ENCODE measurements at regions not wholly inside any gene's neighbourhood (a gene's known extent, or its start where the extent isn't known, plus 50 kb on each side); places are given as distances from the start of the nearest gene placed in this dataset.

GRCh38 chr12:34352098-34352497, 329.8 kb downstream of the ALG10 start:
- ATAC-seq = no peak
- Histone ChIP-seq H3K4me3 (no peak overlapping the region), H3K4me1 (no peaks in the 10 kb centered on the region), H3K36me3 (no peaks in the 10 kb centered on the region), H3K27ac (no peak overlapping the region), H3K9me3 (peaks cover 0 to 96% (median 0%) of the 10 kb centered on the region in 11 donors), H3K27me3 (peaks cover 0 to 91% (median 26%) of the 10 kb centered on the region in 7 donors)
- WGBS, 2 donors = 53% methylated on average over 23 of the region's 23 CpGs
- intact Hi-C loops (cut with DNase I) = no loop called here
- no peak for DNase-seq
- no peak for TF ChIP-seq CTCF (IDR thresholded peaks at IDR 0.05)

GRCh38 chr12:34354239-34355200, 332.2 kb downstream of the ALG10 start:
- DNase-seq (no peak), ATAC-seq (no peak)
- H3K9me3 ChIP-seq = peaks cover 0 to 96% (median 0%) of the 10 kb centered on the region in 11 donors
- no peaks in the 10 kb centered on the region for H3K4me1 ChIP-seq
- H3K27ac ChIP-seq = no peak overlapping the region
- WGBS, 2 donors = 57 to 67% methylated on average over 55 of the region's 55 CpGs
- no peaks in the 10 kb centered on the region for H3K36me3 ChIP-seq
- TF ChIP-seq CTCF (IDR thresholded peaks at IDR 0.05) = no peak
- peaks cover 0 to 89% (median 29%) of the 10 kb centered on the region in 7 donors for H3K27me3 ChIP-seq
- no peak overlapping the region for H3K4me3 ChIP-seq
- intact Hi-C loops (cut with DNase I) = no loop called here

- no peak overlapping the region for H3K27ac ChIP-seq
- H3K36me3 ChIP-seq = no peaks in the 10 kb centered on the region
- intact Hi-C loops (cut with DNase I) = no loop called here
- DNase-seq (no peak), ATAC-seq (no peak)
- peaks cover 0 to 95% (median 0%) of the 10 kb centered on the region in 11 donors for H3K9me3 ChIP-seq
- no peak overlapping the region for H3K4me3 ChIP-seq
- peaks cover 0 to 80% (median 30%) of the 10 kb centered on the region in 7 donors for H3K27me3 ChIP-seq
- 63 to 72% methylated on average over 39 of the region's 39 CpGs for WGBS, 2 donors
- TF ChIP-seq CTCF (IDR thresholded peaks at IDR 0.05) = no peak
- no peaks in the 10 kb centered on the region for H3K4me1 ChIP-seq
Measured at GRCh38 chr12:34356233-34356987, 334.1 kb downstream of the ALG10 start.

GRCh38 chr12:34357791-34358190, 335.5 kb downstream of the ALG10 start:
- no peak for DNase-seq
- no peak for ATAC-seq
- Histone ChIP-seq H3K27me3 (peaks cover 0 to 70% (median 23%) of the 10 kb centered on the region in 7 donors), H3K36me3 (no peaks in the 10 kb centered on the region), H3K4me1 (no peaks in the 10 kb centered on the region), H3K4me3 (no peak overlapping the region), H3K9me3 (peaks cover 0 to 94% (median 0%) of the 10 kb centered on the region in 11 donors), H3K27ac (no peak overlapping the region)
- WGBS, 2 donors = 39 to 50% methylated on average over 20 of the region's 20 CpGs
- intact Hi-C loops (cut with DNase I) = no loop called here
- TF ChIP-seq CTCF (IDR thresholded peaks at IDR 0.05) = no peak
